Vagina (tissue), 2 donors: ENCODE measurements at regions not wholly inside any gene's neighbourhood (a gene's known extent, or its start where the extent isn't known, plus 50 kb on each side); places are given as distances from the start of the nearest gene placed in this dataset.
"Not testable (repeated sequence)": the region's sequence is repeated elsewhere in the genome, so short reads cannot be mapped to it uniquely, and the experiment has no call there.

ENCODE experiments used
- DNase-seq, 2 donors: peaks; one replicate each; pipeline ENCODE4 v3.0.0-alpha.2; 2017; ENCODE audit errors: extremely low spot score in 2 of 2
- H3K27ac ChIP-seq: fragments of 200-600 bp; sonication (generic); one replicate; pipeline ENCODE4 v1.5.1; 2019
- H3K27me3 ChIP-seq: fragments of 200-600 bp; sonication (generic); one replicate; pipeline ENCODE4 v1.5.1; 2019
- H3K36me3 ChIP-seq, 2 donors: fragments of 200-600 bp; sonication (generic); one replicate each; pipeline ENCODE4 v1.5.1; 2017 to 2019
- H3K4me1 ChIP-seq: fragments of 200-600 bp; sonication (generic); one replicate; pipeline ENCODE4 v1.5.1; 2019
- H3K4me3 ChIP-seq, 2 donors: fragments of 200-600 bp; sonication (generic); 1 replicate in 1 of 2; 2 replicates in 1 of 2; pipeline ENCODE4 v1.5.1; 2016 to 2019
- H3K9me3 ChIP-seq: fragments of 200-600 bp; sonication (generic); one replicate; pipeline ENCODE4 v1.5.1; 2019
- POLR2A ChIP-seq, 2 donors: fragments of 450-650 bp; IDR thresholded peaks; one replicate each; pipeline ENCODE4 v1.6.1; 2017; ENCODE audit warnings: antibody characterized with exemption in 2 of 2, mild to moderate bottlenecking in 2 of 2, moderate library complexity in 2 of 2
- POLR2AphosphoS5 ChIP-seq, 2 donors: sonication (generic); formaldehyde crosslinking; IDR thresholded peaks; one replicate each; pipeline ENCODE4 v1.9.0; 2017; ENCODE audit warnings: antibody characterized with exemption in 2 of 2, mild to moderate bottlenecking in 2 of 2, low read depth in 1 of 2; ENCODE audit not compliant: insufficient read depth in 1 of 2
- intact Hi-C: fragments of 100-400 bp; cut with DNase I; formaldehyde crosslinking; loops from one replicate; pipeline ENCODE4 v1.15.1; 2023
- TF ChIP-seq, protein P1 (sequence below), 3 experiments: fragments of 450-650 bp in 2 of 3; fragments of 200-600 bp in 1 of 3; sonication (generic) in 1 of 3; IDR thresholded peaks; one replicate each; pipeline ENCODE4 v1.5.1; 2017 to 2019; ENCODE audit warnings: antibody characterized with exemption in 3 of 3, mild to moderate bottlenecking in 2 of 3, moderate library complexity in 2 of 3

DNA sequence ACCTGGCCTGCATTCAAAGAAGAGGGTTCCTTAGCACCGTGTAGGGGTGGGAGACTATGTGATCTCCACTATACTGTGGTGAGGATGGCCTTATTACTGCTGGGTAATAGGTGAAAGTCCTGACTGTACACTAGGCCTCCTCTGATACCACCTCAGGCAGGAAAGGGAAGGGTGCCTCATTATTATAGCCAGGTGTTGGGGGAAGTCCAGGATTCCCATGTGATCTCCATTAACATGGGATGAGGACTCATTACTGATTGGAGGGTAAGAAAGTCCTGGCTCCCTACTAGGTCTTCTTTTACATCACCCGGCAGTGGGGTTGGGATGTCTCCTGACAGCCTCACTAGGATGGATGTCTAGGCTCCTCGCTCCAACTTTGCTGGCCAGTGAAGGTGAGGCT is 252.1 kb downstream of the LRIG3 start:
- DNase-seq = no peak
- no peaks in the 10 kb centered on the region for H3K27me3 ChIP-seq
- intact Hi-C loops = no loop called here
- H3K4me3 ChIP-seq = no peak overlapping the region
- no peaks in the 10 kb centered on the region for H3K36me3 ChIP-seq
- H3K9me3 ChIP-seq = no peaks in the 10 kb centered on the region
- H3K27ac ChIP-seq = no peak overlapping the region
- H3K4me1 ChIP-seq = no peaks in the 10 kb centered on the region
- TF ChIP-seq POLR2AphosphoS5 (IDR thresholded peaks at IDR 0.05; ENCODE audit: insufficient read depth in 1 of 2, low read depth in 1 of 2) (no peak), POLR2A (IDR thresholded peaks at IDR 0.05) (no peak)
- TF ChIP-seq, protein P1, sequence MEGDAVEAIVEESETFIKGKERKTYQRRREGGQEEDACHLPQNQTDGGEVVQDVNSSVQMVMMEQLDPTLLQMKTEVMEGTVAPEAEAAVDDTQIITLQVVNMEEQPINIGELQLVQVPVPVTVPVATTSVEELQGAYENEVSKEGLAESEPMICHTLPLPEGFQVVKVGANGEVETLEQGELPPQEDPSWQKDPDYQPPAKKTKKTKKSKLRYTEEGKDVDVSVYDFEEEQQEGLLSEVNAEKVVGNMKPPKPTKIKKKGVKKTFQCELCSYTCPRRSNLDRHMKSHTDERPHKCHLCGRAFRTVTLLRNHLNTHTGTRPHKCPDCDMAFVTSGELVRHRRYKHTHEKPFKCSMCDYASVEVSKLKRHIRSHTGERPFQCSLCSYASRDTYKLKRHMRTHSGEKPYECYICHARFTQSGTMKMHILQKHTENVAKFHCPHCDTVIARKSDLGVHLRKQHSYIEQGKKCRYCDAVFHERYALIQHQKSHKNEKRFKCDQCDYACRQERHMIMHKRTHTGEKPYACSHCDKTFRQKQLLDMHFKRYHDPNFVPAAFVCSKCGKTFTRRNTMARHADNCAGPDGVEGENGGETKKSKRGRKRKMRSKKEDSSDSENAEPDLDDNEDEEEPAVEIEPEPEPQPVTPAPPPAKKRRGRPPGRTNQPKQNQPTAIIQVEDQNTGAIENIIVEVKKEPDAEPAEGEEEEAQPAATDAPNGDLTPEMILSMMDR (IDR thresholded peaks at IDR 0.05) = no peak

DNA sequence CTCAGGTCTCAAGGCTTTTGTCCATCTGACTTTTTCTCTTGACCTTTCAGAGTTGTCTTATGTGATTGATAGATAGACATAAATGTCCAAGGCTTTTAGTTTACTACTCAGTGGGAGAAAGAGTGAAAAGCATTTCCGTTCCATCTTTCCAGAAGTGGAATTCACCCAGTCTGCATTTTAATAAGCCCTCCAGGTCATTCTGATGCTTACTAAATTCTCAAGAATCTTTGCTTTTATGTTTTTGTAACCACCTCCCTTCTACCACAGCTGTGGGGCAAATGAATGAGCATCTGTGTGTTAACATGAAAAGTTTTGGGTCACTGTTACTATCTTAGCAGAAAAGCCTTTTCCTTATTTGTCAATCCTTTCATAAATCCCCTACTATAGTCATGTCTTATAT is 251.4 kb downstream of the LRIG3 start:
- H3K4me3 ChIP-seq = no peak overlapping the region
- H3K36me3 ChIP-seq = no peaks in the 10 kb centered on the region
- no peaks in the 10 kb centered on the region for H3K9me3 ChIP-seq
- intact Hi-C loops = no loop called here
- DNase-seq = no peak
- H3K4me1 ChIP-seq = no peaks in the 10 kb centered on the region
- no peaks in the 10 kb centered on the region for H3K27me3 ChIP-seq
- TF ChIP-seq POLR2AphosphoS5 (IDR thresholded peaks at IDR 0.05; ENCODE audit: insufficient read depth in 1 of 2, low read depth in 1 of 2) = no peak
- TF ChIP-seq, protein P1 (IDR thresholded peaks at IDR 0.05) = no peak
- no peak for TF ChIP-seq POLR2A (IDR thresholded peaks at IDR 0.05)
- H3K27ac ChIP-seq = no peak overlapping the region

GRCh38 chr12:58670623-58671022 is 249.7 kb downstream of the LRIG3 start:
- Histone ChIP-seq H3K27ac (no peak overlapping the region), H3K4me1 (no peaks in the 10 kb centered on the region), H3K4me3 (no peak overlapping the region), H3K36me3 (no peaks in the 10 kb centered on the region), H3K27me3 (no peaks in the 10 kb centered on the region), H3K9me3 (no peaks in the 10 kb centered on the region)
- intact Hi-C loops = no loop called here
- no peak for DNase-seq
- TF ChIP-seq POLR2AphosphoS5 (IDR thresholded peaks at IDR 0.05; ENCODE audit: insufficient read depth in 1 of 2, low read depth in 1 of 2) (no peak), POLR2A (IDR thresholded peaks at IDR 0.05) (no peak)
- TF ChIP-seq, protein P1 (IDR thresholded peaks at IDR 0.05) = no peak

DNA sequence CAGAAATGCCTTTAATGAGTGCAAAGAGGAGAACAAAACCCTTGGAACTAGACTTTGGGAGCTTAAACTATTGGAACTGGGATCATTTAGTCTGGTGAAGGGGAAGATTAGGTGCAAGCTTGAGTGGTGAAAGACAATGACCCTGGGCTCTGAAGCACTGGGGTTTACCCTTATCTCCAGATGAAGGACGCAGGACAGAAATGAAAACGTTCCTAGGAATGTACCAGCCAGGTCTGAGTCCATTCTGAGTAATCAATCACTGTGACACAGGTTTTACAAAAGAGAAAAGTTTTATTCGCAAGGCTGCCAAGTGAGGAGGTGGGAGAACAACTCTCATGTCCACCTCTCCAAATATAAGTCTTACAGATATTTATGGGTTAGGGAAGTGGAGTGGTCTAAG is 249.1 kb downstream of the LRIG3 start:
- DNase-seq = no peak
- Histone ChIP-seq H3K4me1 (no peaks in the 10 kb centered on the region), H3K9me3 (no peaks in the 10 kb centered on the region), H3K4me3 (no peak overlapping the region), H3K36me3 (no peaks in the 10 kb centered on the region), H3K27me3 (no peaks in the 10 kb centered on the region), H3K27ac (no peak overlapping the region)
- TF ChIP-seq POLR2A (IDR thresholded peaks at IDR 0.05) (no peak), POLR2AphosphoS5 (IDR thresholded peaks at IDR 0.05; ENCODE audit: insufficient read depth in 1 of 2, low read depth in 1 of 2) (no peak)
- TF ChIP-seq, protein P1 (IDR thresholded peaks at IDR 0.05) = no peak
- intact Hi-C loops = no loop called here

GRCh38 chr12:58673021-58673420 is 247.3 kb downstream of the LRIG3 start:
- no peak overlapping the region for H3K4me3 ChIP-seq
- peaks cover under 1% of the 10 kb centered on the region for H3K9me3 ChIP-seq
- no peaks in the 10 kb centered on the region for H3K27me3 ChIP-seq
- no peak overlapping the region for H3K27ac ChIP-seq
- no peak for DNase-seq
- no peaks in the 10 kb centered on the region for H3K4me1 ChIP-seq
- intact Hi-C loops = no loop called here
- TF ChIP-seq, protein P1 (IDR thresholded peaks at IDR 0.05) = no peak
- no peak for TF ChIP-seq POLR2A (IDR thresholded peaks at IDR 0.05)
- TF ChIP-seq POLR2AphosphoS5 (IDR thresholded peaks at IDR 0.05; ENCODE audit: insufficient read depth in 1 of 2, low read depth in 1 of 2) = no peak
- H3K36me3 ChIP-seq = no peaks in the 10 kb centered on the region

- H3K36me3 ChIP-seq, DNase-seq, H3K4me1 ChIP-seq, H3K27me3 ChIP-seq, intact Hi-C loops, H3K27ac ChIP-seq, H3K4me3 ChIP-seq: not testable (repeated sequence)
- peaks cover 17% of the 10 kb centered on the region for H3K9me3 ChIP-seq
These were observed 242.5 kb downstream of the LRIG3 start for GRCh38 chr12:58677833-58678232.
